ENCODE measurements at regions not wholly inside any gene's neighbourhood (a gene's known extent, or its start where the extent isn't known, plus 50 kb on each side); places are given as distances from the start of the nearest gene placed in this dataset.

DNA sequence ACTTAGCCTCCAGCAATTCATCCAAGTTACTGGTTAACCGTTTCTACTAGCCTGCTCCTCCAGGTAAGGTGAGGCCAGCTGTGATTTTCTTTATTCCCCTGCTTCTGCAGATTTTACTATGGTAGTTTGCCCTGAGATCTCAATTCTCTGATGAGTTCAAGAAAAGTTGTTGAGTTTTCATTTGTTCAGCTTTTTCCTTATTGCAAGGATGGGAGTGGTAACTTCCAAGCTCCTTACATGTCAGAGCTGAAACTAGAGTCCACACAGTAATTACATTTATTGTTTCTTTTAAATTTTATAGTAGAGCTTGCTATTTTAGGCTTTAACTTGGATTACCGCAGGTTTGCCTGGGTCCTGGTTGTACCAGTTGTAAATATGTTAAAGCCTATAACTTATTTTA is 76.9 kb upstream of the ZRANB2 start:
- TF ChIP-seq TAF1 (IDR thresholded peaks at IDR 0.05; ENCODE audit: low read depth), result no peak
- no peak for TF ChIP-seq CEBPB (IDR thresholded peaks at IDR 0.05)
- TF ChIP-seq RAD21 (IDR thresholded peaks at IDR 0.05; ENCODE audit: low read depth), result no peak
- no peak for TF ChIP-seq NFIC (IDR thresholded peaks at IDR 0.05)
- TF ChIP-seq, protein P1, sequence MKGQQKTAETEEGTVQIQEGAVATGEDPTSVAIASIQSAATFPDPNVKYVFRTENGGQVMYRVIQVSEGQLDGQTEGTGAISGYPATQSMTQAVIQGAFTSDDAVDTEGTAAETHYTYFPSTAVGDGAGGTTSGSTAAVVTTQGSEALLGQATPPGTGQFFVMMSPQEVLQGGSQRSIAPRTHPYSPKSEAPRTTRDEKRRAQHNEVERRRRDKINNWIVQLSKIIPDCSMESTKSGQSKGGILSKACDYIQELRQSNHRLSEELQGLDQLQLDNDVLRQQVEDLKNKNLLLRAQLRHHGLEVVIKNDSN (IDR thresholded peaks at IDR 0.05), result no peak
- TF ChIP-seq, protein P2, sequence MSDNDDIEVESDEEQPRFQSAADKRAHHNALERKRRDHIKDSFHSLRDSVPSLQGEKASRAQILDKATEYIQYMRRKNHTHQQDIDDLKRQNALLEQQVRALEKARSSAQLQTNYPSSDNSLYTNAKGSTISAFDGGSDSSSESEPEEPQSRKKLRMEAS (IDR thresholded peaks at IDR 0.05), result no peak
- TF ChIP-seq EP300 (IDR thresholded peaks at IDR 0.05; ENCODE audit: borderline replicate concordance), result no peak
- TF ChIP-seq TEAD4 (IDR thresholded peaks at IDR 0.05), result no peak
- TF ChIP-seq TCF12 (IDR thresholded peaks at IDR 0.05; ENCODE audit: low read depth), result no peak
- TF ChIP-seq EGR1 (IDR thresholded peaks at IDR 0.05), result no peak
- TF ChIP-seq FOXM1 (IDR thresholded peaks at IDR 0.05; ENCODE audit: borderline replicate concordance, low read depth), result no peak
- no peak for TF ChIP-seq CREB1 (IDR thresholded peaks at IDR 0.05; ENCODE audit: low read depth)
